ENCODE measurements at regions not wholly inside any gene's neighbourhood (a gene's known extent, or its start where the extent isn't known, plus 50 kb on each side); places are given as distances from the start of the nearest gene placed in this dataset.

GRCh38 chr3:159257954-159258353 lies 456.1 kb downstream of the MFSD1 start:
- TF ChIP-seq POLR2A (IDR thresholded peaks at IDR 0.05; ENCODE audit: low read length) = no peak
- no peak for TF ChIP-seq GATA1 (IDR thresholded peaks at IDR 0.05; ENCODE audit: low read depth, low read length)

Data from erythroblast (primary cell).